Fibroblast of mammary gland (primary cell): ENCODE measurements at regions not wholly inside any gene's neighbourhood (a gene's known extent, or its start where the extent isn't known, plus 50 kb on each side); places are given as distances from the start of the nearest gene placed in this dataset.

Source experiments
- DNase-seq: peaks from one replicate; pipeline ENCODE4 v3.0.0-alpha.2; 2010; ENCODE audit warnings: low read depth
- H3K4me3 ChIP-seq: 2 replicates; pipeline ENCODE4 v1.5.1; 2011; ENCODE audit warnings: low read depth, mild to moderate bottlenecking, low read length, moderate library complexity; ENCODE audit not compliant: control insufficient read depth
- CTCF ChIP-seq: conservative IDR thresholded peaks from 2 replicates; pipeline ENCODE4 v1.5.1; 2011; ENCODE audit warnings: low read depth, low read length, inconsistent platforms; ENCODE audit not compliant: control insufficient read depth, insufficient read depth

DNA sequence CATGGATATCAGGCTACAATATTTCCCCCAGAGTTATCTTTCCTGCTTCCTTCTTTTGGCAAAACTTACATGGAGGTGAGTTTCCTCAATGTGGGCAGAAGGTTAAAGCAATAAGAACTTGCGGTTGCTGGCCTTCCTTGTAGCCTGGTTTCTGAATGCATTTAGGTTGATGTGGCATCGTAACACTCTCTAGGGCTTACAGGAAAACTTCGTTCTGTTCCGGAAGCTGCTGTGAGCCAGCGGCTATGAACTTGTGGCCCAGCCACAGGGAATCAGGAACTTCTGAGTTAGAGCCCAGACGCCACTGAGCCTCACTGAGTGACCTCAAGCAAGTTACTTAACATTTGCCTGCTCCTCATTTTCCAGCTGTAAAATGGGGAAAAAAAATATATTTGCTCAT is 623.4 kb upstream of the ADAMTS5 start:
- peak; percentile 93 for DNase-seq
- no peak overlapping the region for H3K4me3 ChIP-seq
- no peak for TF ChIP-seq CTCF

- H3K4me3 ChIP-seq: no peak overlapping the region
- TF ChIP-seq CTCF: no peak
These were observed 622.9 kb upstream of the ADAMTS5 start for GRCh38 chr21:27589781-27590180.

DNA sequence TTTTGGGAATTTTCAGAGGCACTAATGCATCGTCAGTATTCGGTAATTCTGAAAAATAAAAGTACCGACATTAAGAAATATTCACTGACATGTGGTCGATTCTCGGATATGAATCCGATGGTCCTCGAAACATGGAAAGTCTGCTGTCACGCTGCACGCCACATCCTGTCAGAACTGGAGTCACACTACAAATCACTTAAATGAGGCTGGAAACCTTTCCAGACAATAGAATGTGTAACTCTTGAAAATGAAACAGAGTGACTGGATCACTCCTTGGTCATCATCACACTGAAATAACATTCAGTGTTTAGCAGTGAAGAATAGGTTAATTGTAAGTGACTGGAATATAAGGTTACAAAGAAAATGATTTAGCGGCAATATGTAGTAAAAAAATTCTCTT is 620.1 kb upstream of the ADAMTS5 start:
- no peak overlapping the region for H3K4me3 ChIP-seq
- TF ChIP-seq CTCF: no peak

More at GRCh38 chr21:27589781-27590180, 622.9 kb upstream of the ADAMTS5 start:
- no peak for DNase-seq

DNA sequence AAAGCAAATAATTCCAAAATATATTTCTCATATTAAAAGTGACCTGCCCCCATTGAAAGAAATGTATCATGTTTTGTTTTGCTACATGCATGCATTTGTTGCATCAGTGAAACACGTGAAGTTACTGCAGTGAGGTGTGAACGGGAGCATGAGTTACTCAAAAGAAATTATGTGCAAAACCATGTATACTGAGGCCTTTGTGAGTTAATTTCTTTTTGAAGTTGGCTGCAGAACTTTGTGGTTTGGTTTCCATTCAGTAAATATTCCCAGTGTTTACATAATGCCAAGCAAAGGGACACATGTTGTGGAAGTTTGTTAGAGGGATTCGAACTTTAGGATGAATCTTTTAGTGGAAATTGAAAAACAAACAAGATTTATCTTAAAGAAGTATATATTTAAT is 619.4 kb upstream of the ADAMTS5 start:
- TF ChIP-seq CTCF: no peak
- DNase-seq: no peak
- no peak overlapping the region for H3K4me3 ChIP-seq

More for the DNA sequence above, 620.1 kb upstream of the ADAMTS5 start:
- no peak for DNase-seq

- DNase-seq: no peak
- H3K4me3 ChIP-seq: no peak overlapping the region
- no peak for TF ChIP-seq CTCF
These were observed 617.4 kb upstream of the ADAMTS5 start for GRCh38 chr21:27584256-27584655.

GRCh38 chr21:27582948-27583430 is 616.1 kb upstream of the ADAMTS5 start:
- no peak for TF ChIP-seq CTCF
- peak; percentile 45 for DNase-seq
- no peak overlapping the region for H3K4me3 ChIP-seq
